HepG2 (cell line): ENCODE measurements at regions not wholly inside any gene's neighbourhood (a gene's known extent, or its start where the extent isn't known, plus 50 kb on each side); places are given as distances from the start of the nearest gene placed in this dataset.

Experiments used
- ATAC-seq: fragments of 200-7000 bp; cut with Tn5 transposase; 3 replicates; pipeline ENCODE4 v1.9.1; 2020; ENCODE audit warnings: mild to moderate bottlenecking, moderate library complexity
- BruUV-seq: library from RNA; stranded (reverse); fragments of 400-500 nt; replicated peaks from 2 replicates; lab custom pipeline; 2021; lab: Mats Ljungman, UMichigan
- CTCF ChIA-PET: fragments of 300-600 bp; formaldehyde crosslinking; extraction: SDS; loops from one replicate; lab custom pipeline; 2021; ENCODE audit warnings: low total read pairs, inconsistent platforms, low intra/inter-chr PET ratio; lab: Yijun Ruan, JAX
- POLR2A ChIA-PET: fragments of 350-600 bp; sonication (Branson Sonifier 250); formaldehyde crosslinking; loops from one replicate; lab custom pipeline; 2020; ENCODE audit warnings: antibody characterized with exemption, inconsistent platforms; lab: Yijun Ruan, JAX
- DNase-seq: peaks from one replicate; pipeline ENCODE4 v3.0.0-alpha.2; 2015; ENCODE audit warnings: low spot score
- FAIRE-seq: peaks from 3 replicates; lab custom pipeline; 2011; peaks lifted over from hg19 to GRCh38; lab: Jason Lieb, UNC
- H2AFZ ChIP-seq: one replicate; pipeline ENCODE4 v1.6.1; 2011; ENCODE audit warnings: low read length, inconsistent platforms
- H3K27ac ChIP-seq: fragments of 300-600 bp; 3 replicates; pipeline ENCODE4 v1.8.0; 2011; ENCODE audit warnings: mixed run types, mild to moderate bottlenecking, mixed read lengths, low read length, inconsistent platforms; ENCODE audit not compliant: insufficient read depth; ENCODE audit errors: extremely low read length
- H3K27me3 ChIP-seq, 2 experiments: fragments of 200-600 bp in 1 of 2; 2 replicates in 1 of 2; 3 replicates in 1 of 2; pipeline versions ENCODE4 v1.6.0 to v1.8.0; 2011; ENCODE audit warnings: low read length in 2 of 2, mild to moderate bottlenecking in 2 of 2, moderate library complexity in 2 of 2, inconsistent platforms in 1 of 2; ENCODE audit not compliant: insufficient read depth in 2 of 2, control insufficient read depth in 1 of 2
- H3K36me3 ChIP-seq, 2 experiments: fragments of 200-600 bp in 1 of 2; replicated peaks in 1 of 2; 2 replicates in 1 of 2; 3 replicates in 1 of 2; pipeline versions ENCODE4 v1.5.1 to v1.8.0; 2011; ENCODE audit warnings: low read length in 2 of 2, inconsistent platforms in 1 of 2; ENCODE audit not compliant: insufficient read depth in 2 of 2, control insufficient read depth in 1 of 2
- H3K4me1 ChIP-seq: 2 replicates; pipeline ENCODE4 v1.5.1; 2012; ENCODE audit warnings: low read length, inconsistent platforms; ENCODE audit not compliant: insufficient read depth
- H3K4me2 ChIP-seq: 2 replicates; pipeline ENCODE4 v1.6.0; 2011; ENCODE audit warnings: low read depth, low read length, inconsistent platforms
- H3K4me3 ChIP-seq, 3 experiments: fragments of 200-600 bp in 1 of 3; sonication (generic), shearing (Covaris generic) in 1 of 3; replicated peaks in 1 of 3; 2 replicates each; pipeline ENCODE4 v1.5.1; 2011 to 2016; ENCODE audit warnings: low read length in 3 of 3, inconsistent platforms in 2 of 3, low read depth in 2 of 3, mild to moderate bottlenecking in 2 of 3, control low read depth in 1 of 3, mixed read lengths in 1 of 3; ENCODE audit not compliant: insufficient read depth in 1 of 3
- H3K79me2 ChIP-seq: one replicate; pipeline ENCODE4 v1.6.1; 2011; ENCODE audit warnings: low read length, inconsistent platforms; ENCODE audit not compliant: insufficient read depth
- H3K9ac ChIP-seq: 2 replicates; pipeline ENCODE4 v1.6.0; 2011; ENCODE audit warnings: mild to moderate bottlenecking, low read depth, low read length, inconsistent platforms; ENCODE audit not compliant: insufficient read depth
- H3K9me3 ChIP-seq: 2 replicates; pipeline ENCODE4 v1.5.1; 2012; ENCODE audit warnings: mild to moderate bottlenecking, low read length
- H4K20me1 ChIP-seq: 2 replicates; pipeline ENCODE4 v1.6.0; 2011; ENCODE audit warnings: inconsistent platforms, mild to moderate bottlenecking, low read length, moderate library complexity; ENCODE audit not compliant: insufficient read depth
- CSRNP1 ChIP-seq: sonication (generic); formaldehyde crosslinking; IDR thresholded peaks from 2 replicates; pipeline ENCODE4 v1.8.1; 2023; ENCODE audit warnings: mild to moderate bottlenecking, missing genetic modification reagents
- GATAD1 ChIP-seq: IDR thresholded peaks from 2 replicates; pipeline ENCODE4 v1.6.1; 2016; ENCODE audit warnings: missing genetic modification reagents, missing compliant biosample characterization
- KLF16 ChIP-seq, 2 experiments: sonication (generic) in 1 of 2; formaldehyde crosslinking in 1 of 2; IDR thresholded peaks; 2 replicates each; pipeline versions ENCODE4 v1.6.1 to v1.8.0; 2016 to 2023; ENCODE audit warnings: missing genetic modification reagents in 2 of 2, missing compliant biosample characterization in 1 of 2
- KLF9 ChIP-seq: IDR thresholded peaks from 2 replicates; pipeline ENCODE4 v1.6.1; 2016; ENCODE audit warnings: low read depth
- NAIF1 ChIP-seq: sonication (generic); formaldehyde crosslinking; IDR thresholded peaks from 2 replicates; pipeline ENCODE4 v1.5.0; 2020; ENCODE audit warnings: mild to moderate bottlenecking, missing genetic modification reagents, borderline replicate concordance
- ZFX ChIP-seq: sonication (generic); formaldehyde crosslinking; IDR thresholded peaks from 2 replicates; pipeline ENCODE4 v1.4.0; 2020; ENCODE audit warnings: mild to moderate bottlenecking, low read depth, missing genetic modification reagents, moderate library complexity
- ZNF260 ChIP-seq: sonication (generic); formaldehyde crosslinking; IDR thresholded peaks from 2 replicates; pipeline ENCODE4 v1.4.0; 2020; ENCODE audit warnings: missing genetic modification reagents, low read depth, mild to moderate bottlenecking, borderline replicate concordance
- ZNF33A ChIP-seq: sonication (generic); formaldehyde crosslinking; IDR thresholded peaks from 2 replicates; pipeline ENCODE4 v1.5.1; 2020; ENCODE audit warnings: missing genetic modification reagents, mild to moderate bottlenecking, moderate library complexity, borderline replicate concordance
- WGBS: methylation state at CpG from one replicate; pipeline ENCODE4 v1.1.6; 2017; ENCODE audit warnings: low lambda C conversion rate; 5-methylcytosine and 5-hydroxymethylcytosine counted together
- in situ Hi-C: cut with HindIII; loops from 2 replicates; pipeline ENCODE4 v1.10.0; 2017; ENCODE audit warnings: low pct_unique_long_range_greater_than_20kb; ENCODE audit not compliant: extremely low pct_ligation_motif_present
- intact Hi-C: fragments of 100-400 bp; cut with micrococcal nuclease; formaldehyde crosslinking; loops from one replicate; pipeline ENCODE4 v1.10.0; 2022; ENCODE audit not compliant: unreplicated experiment

- no peak for TF ChIP-seq NAIF1
- TF ChIP-seq, all 625 proteins: peak for 0
These were observed 124.8 kb upstream of the NEO1 start (continued) for GRCh38 chr15:72927451-72927850.

GRCh38 chr15:72925661-72926060 is 126.6 kb upstream of the NEO1 start:
- TF ChIP-seq ZNF260 (CRISPR knock-in tag) (no peak), CSRNP1 (CRISPR knock-in tag) (no peak), KLF9 (CRISPR knock-in tag) (no peak), GATAD1 (CRISPR knock-in tag) (no peak), KLF16 (CRISPR knock-in tag; IDR thresholded peaks at IDR 0.05) (no peak), ZNF33A (CRISPR knock-in tag) (no peak), ZFX (CRISPR knock-in tag) (no peak)
- no peaks in the 10 kb centered on the region for H3K36me3 ChIP-seq
- DNase-seq: no peak
- H3K4me2 ChIP-seq: no peak overlapping the region
- no peaks in the 10 kb centered on the region for H3K4me1 ChIP-seq
- no peaks in the 10 kb centered on the region for H3K27me3 ChIP-seq
- CTCF ChIA-PET: no interaction called here
- no peaks in the 10 kb centered on the region for H4K20me1 ChIP-seq
- BruUV-seq: no TSS peak
- no peak for ATAC-seq
- POLR2A ChIA-PET: no interaction called here
- no peak overlapping the region for H2AFZ ChIP-seq
- no peak overlapping the region for H3K4me3 ChIP-seq
- no peaks in the 10 kb centered on the region for H3K79me2 ChIP-seq
- H3K27ac ChIP-seq: no peak overlapping the region
- intact Hi-C loops: no loop called here
- in situ Hi-C loops: no loop called here
- WGBS: 2% methylated on average over 2 of the region's 2 CpGs
- H3K9ac ChIP-seq: no peak overlapping the region
- no peaks in the 10 kb centered on the region for H3K9me3 ChIP-seq
- FAIRE-seq: no peak
